ENCODE measurements at regions not wholly inside any gene's neighbourhood (a gene's known extent, or its start where the extent isn't known, plus 50 kb on each side); places are given as distances from the start of the nearest gene placed in this dataset.

- TF ChIP-seq, protein P1, sequence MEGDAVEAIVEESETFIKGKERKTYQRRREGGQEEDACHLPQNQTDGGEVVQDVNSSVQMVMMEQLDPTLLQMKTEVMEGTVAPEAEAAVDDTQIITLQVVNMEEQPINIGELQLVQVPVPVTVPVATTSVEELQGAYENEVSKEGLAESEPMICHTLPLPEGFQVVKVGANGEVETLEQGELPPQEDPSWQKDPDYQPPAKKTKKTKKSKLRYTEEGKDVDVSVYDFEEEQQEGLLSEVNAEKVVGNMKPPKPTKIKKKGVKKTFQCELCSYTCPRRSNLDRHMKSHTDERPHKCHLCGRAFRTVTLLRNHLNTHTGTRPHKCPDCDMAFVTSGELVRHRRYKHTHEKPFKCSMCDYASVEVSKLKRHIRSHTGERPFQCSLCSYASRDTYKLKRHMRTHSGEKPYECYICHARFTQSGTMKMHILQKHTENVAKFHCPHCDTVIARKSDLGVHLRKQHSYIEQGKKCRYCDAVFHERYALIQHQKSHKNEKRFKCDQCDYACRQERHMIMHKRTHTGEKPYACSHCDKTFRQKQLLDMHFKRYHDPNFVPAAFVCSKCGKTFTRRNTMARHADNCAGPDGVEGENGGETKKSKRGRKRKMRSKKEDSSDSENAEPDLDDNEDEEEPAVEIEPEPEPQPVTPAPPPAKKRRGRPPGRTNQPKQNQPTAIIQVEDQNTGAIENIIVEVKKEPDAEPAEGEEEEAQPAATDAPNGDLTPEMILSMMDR (IDR thresholded peaks at IDR 0.05; ENCODE audit: insufficient read depth, low read length, severe bottlenecking) = no peak
- DNase-seq (ENCODE audit: low read depth) (no peak), FAIRE-seq (no peak)
- H3K27me3 ChIP-seq (ENCODE audit: control insufficient read depth, insufficient read depth, low read length) = no peaks in the 10 kb centered on the region
- H3K36me3 ChIP-seq (ENCODE audit: control insufficient read depth, insufficient read depth, low read length) = no peaks in the 10 kb centered on the region
- no peak overlapping the region for H3K4me3 ChIP-seq (ENCODE audit: low read depth, low read length)
Observed at GRCh38 chr2:122639176-122639575, 883.7 kb downstream of the TSN start.

DNA sequence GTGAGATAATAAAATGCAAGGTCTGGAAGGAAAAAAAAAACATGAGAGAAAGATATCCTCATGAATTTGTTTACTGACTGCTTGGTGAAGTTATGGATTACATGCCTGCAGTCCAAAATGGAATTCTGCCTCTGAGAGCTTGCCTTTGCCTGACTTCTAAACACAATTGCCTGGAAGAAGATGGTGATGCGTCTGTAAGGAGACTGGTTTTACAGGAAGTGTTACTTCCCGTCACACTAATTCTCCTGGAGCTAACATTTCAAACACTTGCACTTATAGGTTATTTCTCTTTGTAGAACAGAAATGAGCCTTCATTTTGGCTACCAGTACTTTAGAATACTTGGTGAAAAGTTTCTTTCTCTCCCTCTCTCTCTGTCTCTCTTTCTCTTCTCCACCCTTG lies 884.3 kb downstream of the TSN start:
- DNase-seq (ENCODE audit: low read depth) = peak; percentile 51
- FAIRE-seq = no peak
- Histone ChIP-seq H3K4me3 (ENCODE audit: low read depth, low read length) (no peak overlapping the region), H3K36me3 (ENCODE audit: control insufficient read depth, insufficient read depth, low read length) (no peaks in the 10 kb centered on the region), H3K27me3 (ENCODE audit: control insufficient read depth, insufficient read depth, low read length) (no peaks in the 10 kb centered on the region)
- TF ChIP-seq, protein P1 (IDR thresholded peaks at IDR 0.05; ENCODE audit: insufficient read depth, low read length, severe bottlenecking) = no peak

GRCh38 chr2:122643725-122644329 lies 888.4 kb downstream of the TSN start:
- no peak for FAIRE-seq

DNA sequence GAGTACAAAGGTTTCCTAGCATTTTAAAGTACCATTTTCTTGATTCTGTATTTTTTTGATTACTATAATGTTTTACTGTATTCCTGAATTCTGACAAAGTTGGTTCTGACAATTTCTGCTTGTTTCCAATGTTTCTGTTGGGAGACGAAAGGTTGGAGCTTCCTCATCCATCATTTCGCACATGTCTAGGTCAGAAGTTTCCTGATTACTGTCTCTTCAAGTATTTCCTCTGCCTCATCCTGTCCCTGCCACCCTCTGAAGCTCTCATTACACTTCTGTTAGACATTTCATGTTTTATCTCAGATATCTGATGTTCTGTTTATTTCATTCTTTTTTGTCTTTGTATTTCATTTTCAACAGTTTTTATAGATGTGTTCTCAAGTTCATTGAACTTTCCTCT lies 895.8 kb downstream of the TSN start:
- no peak for DNase-seq (ENCODE audit: low read depth)
- no peak for FAIRE-seq
- no peaks in the 10 kb centered on the region for H3K36me3 ChIP-seq (ENCODE audit: control insufficient read depth, insufficient read depth, low read length)
- H3K27me3 ChIP-seq (ENCODE audit: control insufficient read depth, insufficient read depth, low read length) = no peaks in the 10 kb centered on the region
- TF ChIP-seq, protein P1 (IDR thresholded peaks at IDR 0.05; ENCODE audit: insufficient read depth, low read length, severe bottlenecking) = no peak
- H3K4me3 ChIP-seq (ENCODE audit: low read depth, low read length) = no peak overlapping the region

More at GRCh38 chr2:122643725-122644329, 888.4 kb downstream of the TSN start:
- DNase-seq (ENCODE audit: low read depth) = peak; percentile 96
- Histone ChIP-seq H3K27me3 (ENCODE audit: control insufficient read depth, insufficient read depth, low read length) (no peaks in the 10 kb centered on the region), H3K4me3 (ENCODE audit: low read depth, low read length) (no peak overlapping the region), H3K36me3 (ENCODE audit: control insufficient read depth, insufficient read depth, low read length) (no peaks in the 10 kb centered on the region)
- TF ChIP-seq, protein P1 (IDR thresholded peaks at IDR 0.05; ENCODE audit: insufficient read depth, low read length, severe bottlenecking) = no peak

- Histone ChIP-seq H3K27me3 (ENCODE audit: control insufficient read depth, insufficient read depth, low read length) (no peaks in the 10 kb centered on the region), H3K4me3 (ENCODE audit: low read depth, low read length) (no peak overlapping the region), H3K36me3 (ENCODE audit: control insufficient read depth, insufficient read depth, low read length) (no peaks in the 10 kb centered on the region)
- FAIRE-seq (no peak), DNase-seq (ENCODE audit: low read depth) (no peak)
- TF ChIP-seq, protein P1 (IDR thresholded peaks at IDR 0.05; ENCODE audit: insufficient read depth, low read length, severe bottlenecking) = no peak
Observed at GRCh38 chr2:122651780-122652179, 896.3 kb downstream of the TSN start.

DNA sequence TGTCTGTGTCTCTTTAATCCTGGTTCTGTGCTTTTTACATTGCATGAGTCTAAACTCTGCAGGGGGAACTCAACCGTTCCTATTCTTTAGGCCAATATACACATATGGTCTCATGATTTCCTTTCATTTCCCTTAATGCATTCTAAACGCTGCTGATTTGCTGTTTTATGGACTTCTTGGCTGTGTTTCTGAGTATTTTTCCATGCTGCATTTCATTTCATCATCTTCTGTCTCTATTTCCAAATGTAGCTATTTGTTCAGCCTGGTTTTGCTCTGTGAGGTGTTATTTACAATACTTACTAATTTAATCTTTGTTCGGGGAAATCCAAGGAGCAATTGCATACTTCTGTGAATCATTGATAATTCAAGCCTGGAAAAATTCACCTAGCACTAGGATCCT lies 897.2 kb downstream of the TSN start:
- Histone ChIP-seq H3K27me3 (ENCODE audit: control insufficient read depth, insufficient read depth, low read length) (no peaks in the 10 kb centered on the region), H3K36me3 (ENCODE audit: control insufficient read depth, insufficient read depth, low read length) (no peaks in the 10 kb centered on the region), H3K4me3 (ENCODE audit: low read depth, low read length) (no peak overlapping the region)
- DNase-seq (ENCODE audit: low read depth) (no peak), FAIRE-seq (no peak)
- TF ChIP-seq, protein P1 (IDR thresholded peaks at IDR 0.05; ENCODE audit: insufficient read depth, low read length, severe bottlenecking) = no peak

Data from bronchial epithelial cell (primary cell).